AG10803 (cell line): ENCODE measurements at regions not wholly inside any gene's neighbourhood (a gene's known extent, or its start where the extent isn't known, plus 50 kb on each side); places are given as distances from the start of the nearest gene placed in this dataset.

Experiments
- DNase-seq: peaks from one replicate; pipeline ENCODE4 v3.0.0; 2010; ENCODE audit warnings: low read depth
- H3K4me3 ChIP-seq: 2 replicates; pipeline ENCODE4 v1.5.1; 2011; ENCODE audit warnings: mild to moderate bottlenecking, low read length, control low read depth
- TF ChIP-seq, protein P1 (sequence below): conservative IDR thresholded peaks from 2 replicates; pipeline ENCODE4 v1.5.1; 2011; ENCODE audit warnings: mild to moderate bottlenecking, low read length, control low read depth, inconsistent platforms

DNA sequence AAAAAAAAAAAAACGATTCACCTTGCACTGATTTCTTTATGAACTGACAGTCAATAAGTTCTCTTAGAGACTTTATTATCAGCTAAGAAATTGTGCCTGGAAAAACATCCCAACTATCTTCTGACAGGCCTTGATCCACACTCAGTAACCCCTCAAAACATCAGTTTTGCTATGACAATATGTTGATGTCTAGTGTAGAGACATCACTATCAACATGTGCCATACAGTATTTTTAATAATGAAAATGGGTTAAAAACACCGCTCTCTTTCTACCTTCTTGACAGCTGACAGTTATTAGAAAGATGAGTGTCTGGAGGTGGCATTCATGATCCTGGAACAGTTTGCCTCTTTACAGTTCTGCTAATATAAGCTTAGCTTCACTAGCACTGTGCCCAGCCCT is 175.8 kb upstream of the TMEM229A start:
- TF ChIP-seq, protein P1, sequence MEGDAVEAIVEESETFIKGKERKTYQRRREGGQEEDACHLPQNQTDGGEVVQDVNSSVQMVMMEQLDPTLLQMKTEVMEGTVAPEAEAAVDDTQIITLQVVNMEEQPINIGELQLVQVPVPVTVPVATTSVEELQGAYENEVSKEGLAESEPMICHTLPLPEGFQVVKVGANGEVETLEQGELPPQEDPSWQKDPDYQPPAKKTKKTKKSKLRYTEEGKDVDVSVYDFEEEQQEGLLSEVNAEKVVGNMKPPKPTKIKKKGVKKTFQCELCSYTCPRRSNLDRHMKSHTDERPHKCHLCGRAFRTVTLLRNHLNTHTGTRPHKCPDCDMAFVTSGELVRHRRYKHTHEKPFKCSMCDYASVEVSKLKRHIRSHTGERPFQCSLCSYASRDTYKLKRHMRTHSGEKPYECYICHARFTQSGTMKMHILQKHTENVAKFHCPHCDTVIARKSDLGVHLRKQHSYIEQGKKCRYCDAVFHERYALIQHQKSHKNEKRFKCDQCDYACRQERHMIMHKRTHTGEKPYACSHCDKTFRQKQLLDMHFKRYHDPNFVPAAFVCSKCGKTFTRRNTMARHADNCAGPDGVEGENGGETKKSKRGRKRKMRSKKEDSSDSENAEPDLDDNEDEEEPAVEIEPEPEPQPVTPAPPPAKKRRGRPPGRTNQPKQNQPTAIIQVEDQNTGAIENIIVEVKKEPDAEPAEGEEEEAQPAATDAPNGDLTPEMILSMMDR: no peak
- no peak overlapping the region for H3K4me3 ChIP-seq
- DNase-seq: no peak

DNA sequence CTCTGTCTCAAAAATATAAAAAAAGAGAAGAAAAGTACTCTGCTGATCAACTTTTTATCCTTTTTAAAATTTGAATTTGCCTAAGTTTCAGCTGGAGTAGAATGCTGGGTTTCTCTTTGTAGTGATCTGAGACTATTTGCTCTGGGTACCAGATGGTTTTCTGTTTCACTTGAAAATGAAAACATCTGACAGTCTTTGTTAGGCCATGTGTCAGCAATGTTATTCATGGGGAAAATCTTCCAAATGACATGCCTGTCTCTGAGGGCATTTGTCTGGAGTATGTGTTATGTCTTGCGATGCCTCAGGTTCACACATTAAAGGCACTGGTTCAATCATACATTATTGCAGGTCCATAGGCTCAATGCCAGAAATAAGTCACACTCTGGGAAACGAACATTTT is 175.3 kb upstream of the TMEM229A start:
- DNase-seq: no peak
- no peak overlapping the region for H3K4me3 ChIP-seq
- TF ChIP-seq, protein P1: no peak

DNA sequence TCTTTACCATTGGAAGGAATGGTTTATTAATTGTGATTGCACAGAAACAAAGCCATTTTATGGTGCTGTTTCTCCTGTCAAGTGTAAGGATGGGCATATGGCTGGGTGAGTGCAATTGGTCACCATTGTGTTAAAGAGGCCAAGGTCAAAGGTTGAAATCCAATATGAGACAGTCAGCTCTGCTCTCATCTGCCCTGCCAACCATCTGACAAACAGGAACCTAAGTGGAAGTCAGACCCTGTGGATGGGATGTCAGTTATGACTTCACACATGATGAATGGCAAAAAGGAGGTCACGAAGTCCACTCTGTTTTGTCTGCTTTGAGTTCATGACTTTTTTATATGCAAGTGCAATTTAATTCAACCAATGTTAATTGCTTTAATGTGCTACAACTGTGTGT is 172.7 kb upstream of the TMEM229A start:
- TF ChIP-seq, protein P1: no peak
- no peak for DNase-seq
- no peak overlapping the region for H3K4me3 ChIP-seq

- no peak for DNase-seq
- TF ChIP-seq, protein P1: no peak
- H3K4me3 ChIP-seq: no peak overlapping the region
These were observed 169.7 kb upstream of the TMEM229A start for GRCh38 chr7:124202546-124202945.

- no peak overlapping the region for H3K4me3 ChIP-seq
- TF ChIP-seq, protein P1: no peak
- DNase-seq: no peak
These were observed 169.0 kb upstream of the TMEM229A start for GRCh38 chr7:124201768-124202349.

- no peak overlapping the region for H3K4me3 ChIP-seq
- DNase-seq: no peak
- TF ChIP-seq, protein P1: no peak
These were observed 163.7 kb upstream of the TMEM229A start for GRCh38 chr7:124196519-124196918.

DNA sequence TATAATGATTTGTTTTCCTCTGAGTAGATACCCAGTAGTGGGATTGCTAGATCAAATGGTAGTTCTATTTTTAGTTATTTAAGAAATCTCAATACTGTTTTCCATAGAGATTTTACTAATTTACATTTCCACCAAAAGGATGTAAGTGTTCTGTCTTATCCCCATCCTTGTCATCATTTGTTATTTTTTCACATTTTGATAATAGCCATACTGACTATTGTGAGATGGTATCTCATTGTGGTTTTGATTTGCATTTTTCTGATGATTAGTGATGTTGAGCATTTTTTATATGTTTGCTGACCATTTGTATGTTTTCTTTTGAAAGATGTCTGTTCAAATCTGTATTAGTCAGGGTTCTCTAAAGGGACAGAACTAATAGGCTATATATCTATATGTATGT is 160.0 kb upstream of the TMEM229A start:
- H3K4me3 ChIP-seq: no peak overlapping the region
- TF ChIP-seq, protein P1: no peak
- DNase-seq: no peak
